ENCODE measurements at regions not wholly inside any gene's neighbourhood (a gene's known extent, or its start where the extent isn't known, plus 50 kb on each side); places are given as distances from the start of the nearest gene placed in this dataset.
"Not testable (repeated sequence)": the region's sequence is repeated elsewhere in the genome, so short reads cannot be mapped to it uniquely, and the experiment has no call there.

DNA sequence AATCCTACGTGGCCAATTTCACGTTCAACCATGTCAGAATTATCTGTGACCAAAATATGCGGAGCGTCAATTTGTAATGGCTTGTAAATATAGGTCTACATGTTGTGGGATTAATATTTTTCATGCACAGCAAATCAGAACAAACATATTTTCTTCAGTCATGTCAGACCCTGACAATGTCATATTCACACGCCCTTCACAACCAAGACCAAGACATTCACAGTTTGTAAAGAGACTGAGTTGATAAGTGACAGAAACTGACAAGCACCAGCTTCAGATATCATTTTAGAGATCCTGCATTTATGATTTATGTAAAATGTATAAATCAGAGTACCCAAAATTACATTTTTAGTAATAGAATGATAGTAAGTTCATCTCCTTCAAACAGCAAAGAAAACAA is 57.3 kb upstream of the NOVA1 start:
- DNase-seq: no peak

DNA sequence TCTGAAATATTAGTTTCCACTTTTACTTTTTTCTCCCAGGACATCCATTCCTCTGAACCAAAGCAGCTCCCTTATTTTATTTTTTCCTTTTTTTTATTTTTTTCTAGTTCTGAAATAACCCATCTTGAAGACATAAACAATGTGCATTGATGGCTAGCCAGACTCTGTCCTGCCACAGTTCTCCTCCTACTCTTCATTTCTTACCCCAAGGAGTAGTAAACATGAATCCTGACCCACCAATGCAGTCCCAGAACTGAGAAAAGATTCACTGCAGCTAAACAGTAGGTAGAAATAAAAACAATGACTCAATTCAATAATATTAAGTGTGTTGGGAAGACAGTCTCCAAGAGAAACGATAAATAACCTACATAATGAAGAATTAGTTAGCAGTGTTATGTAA is 65.7 kb upstream of the NOVA1 start:
- DNase-seq: no peak

DNA sequence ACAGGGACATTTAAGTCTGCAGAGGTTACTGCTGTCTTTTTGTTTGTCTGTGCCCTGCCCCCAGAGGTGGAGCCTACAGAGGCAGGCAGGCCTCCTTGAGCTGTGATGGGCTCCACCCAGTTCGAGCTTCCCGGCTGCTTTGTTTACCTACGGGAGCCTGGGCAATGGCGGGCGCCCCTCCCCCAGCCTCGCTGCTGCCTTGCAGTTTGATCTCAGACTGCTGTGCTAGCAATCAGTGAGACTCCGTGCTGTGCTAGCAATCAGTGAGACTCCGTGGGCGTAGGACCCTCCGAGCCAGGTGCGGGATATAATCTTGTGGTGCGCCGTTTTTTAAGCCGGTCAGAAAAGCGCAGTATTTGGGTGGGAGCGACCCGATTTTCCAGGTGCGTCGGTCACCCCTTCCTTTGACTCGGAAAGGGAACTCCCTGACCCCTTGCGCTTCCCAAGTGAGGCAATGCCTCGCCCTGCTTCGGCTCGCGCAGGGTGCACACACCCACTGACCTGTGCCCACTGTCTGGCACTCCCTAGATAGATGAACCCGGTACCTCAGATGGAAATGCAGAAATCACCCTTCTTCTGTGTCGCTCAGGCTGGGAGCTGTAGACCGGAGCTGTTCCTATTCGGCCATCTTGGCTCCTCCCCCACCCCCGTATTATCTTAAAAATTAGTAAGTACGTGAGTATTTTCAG is 81.0 kb upstream of the NOVA1 start:
- DNase-seq: not testable (repeated sequence)

- DNase-seq: no peak
These were observed 87.6 kb upstream of the NOVA1 start for GRCh38 chr14:26685401-26685800.

- no peak for DNase-seq
These were observed 89.5 kb upstream of the NOVA1 start for GRCh38 chr14:26687301-26687837.

DNA sequence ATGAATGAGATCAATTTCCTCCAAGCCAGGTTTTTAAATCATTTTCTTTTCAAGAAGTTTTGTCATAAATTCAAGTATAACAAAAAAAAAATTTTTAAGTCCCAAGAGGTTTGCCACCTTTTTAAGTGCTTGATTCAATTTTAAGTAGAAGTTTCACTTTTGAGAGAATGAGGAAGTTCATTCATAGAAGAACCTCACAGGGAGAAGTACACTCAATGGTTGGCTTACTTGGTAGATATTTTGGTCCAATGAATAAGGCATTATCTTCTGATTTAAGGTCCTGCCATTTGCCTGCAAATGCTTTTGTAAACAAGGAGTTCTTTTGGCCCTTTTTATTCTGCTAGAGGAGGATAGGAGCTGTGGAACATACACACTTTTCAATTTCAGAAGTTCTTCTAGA is 96.7 kb upstream of the NOVA1 start:
- DNase-seq: no peak

GRCh38 chr14:26702721-26703230 is 104.9 kb upstream of the NOVA1 start:
- no peak for DNase-seq

GRCh38 chr14:26703686-26704366 is 106.0 kb upstream of the NOVA1 start:
- DNase-seq: no peak

- no peak for DNase-seq
These were observed 109.4 kb upstream of the NOVA1 start for GRCh38 chr14:26707234-26707633.

- no peak for DNase-seq
These were observed 111.2 kb upstream of the NOVA1 start for GRCh38 chr14:26709019-26709418.

- no peak for DNase-seq
These were observed 121.7 kb upstream of the NOVA1 start for GRCh38 chr14:26719514-26719913.

GRCh38 chr14:26722258-26722657 is 124.4 kb upstream of the NOVA1 start:
- no peak for DNase-seq

- no peak for DNase-seq
These were observed 132.0 kb upstream of the NOVA1 start for GRCh38 chr14:26729851-26730250.

- DNase-seq: peak; percentile 54
These were observed 133.2 kb upstream of the NOVA1 start for GRCh38 chr14:26730929-26731618.

DNA sequence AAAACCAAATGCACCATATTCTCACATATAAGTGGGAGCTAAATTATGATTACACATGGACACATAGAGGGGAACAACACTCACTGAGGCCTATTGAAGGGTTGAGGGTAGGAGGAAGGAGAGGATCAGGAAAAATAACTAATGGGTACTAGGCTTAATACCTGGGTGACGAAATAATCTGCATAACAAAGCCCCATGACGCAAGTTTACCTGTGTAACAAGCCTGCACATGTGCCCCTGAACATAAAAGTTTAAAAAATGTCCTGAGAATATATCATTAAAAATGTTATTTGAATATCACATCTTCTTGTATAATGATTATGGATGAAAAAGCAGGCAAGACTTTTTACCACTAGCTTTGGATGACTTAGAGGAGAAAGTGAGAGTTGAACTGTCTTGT is 138.0 kb upstream of the NOVA1 start:
- DNase-seq: no peak

DNA sequence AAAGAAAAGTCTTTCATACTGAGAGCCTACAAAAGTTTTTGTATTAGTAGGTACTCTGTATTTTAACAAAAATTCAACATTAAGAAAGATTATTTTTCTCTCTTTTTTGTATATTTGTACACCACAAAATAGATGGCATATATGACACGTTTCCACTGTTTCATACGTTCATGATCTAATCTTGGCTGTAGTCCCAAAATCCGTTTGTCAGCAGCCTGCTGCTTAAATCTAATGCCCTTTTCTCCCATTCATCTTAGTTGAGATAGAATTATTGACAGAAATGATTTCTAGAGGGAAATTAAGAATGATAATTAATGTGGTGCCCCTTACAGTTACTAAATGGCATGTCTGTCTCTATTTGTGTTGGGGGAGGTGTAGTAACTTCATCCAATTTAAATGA is 140.7 kb upstream of the NOVA1 start:
- no peak for DNase-seq

DNA sequence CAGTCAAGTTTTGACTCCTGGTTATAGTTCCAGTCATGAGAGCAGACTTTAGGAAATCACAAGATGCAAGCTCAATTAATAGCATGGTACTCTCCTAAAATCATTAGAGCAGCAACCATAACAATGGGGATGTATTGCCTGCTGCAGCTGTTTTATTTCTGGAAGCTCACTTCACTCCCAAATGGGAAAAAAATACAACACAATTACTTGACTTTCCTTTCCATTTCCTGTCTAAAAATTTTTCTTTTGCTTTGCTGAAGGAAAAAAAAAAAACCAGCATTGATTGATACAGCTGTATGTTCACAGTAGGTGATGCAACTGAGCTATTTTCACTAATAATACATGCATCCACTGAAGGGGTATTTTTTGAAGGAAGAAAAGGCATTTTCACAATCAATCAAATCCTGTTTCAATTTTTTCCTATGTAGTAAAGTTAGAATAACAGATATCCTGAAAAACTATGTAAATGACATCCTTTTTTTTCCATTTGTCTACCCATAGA is 143.9 kb upstream of the NOVA1 start:
- no peak for DNase-seq

DNA sequence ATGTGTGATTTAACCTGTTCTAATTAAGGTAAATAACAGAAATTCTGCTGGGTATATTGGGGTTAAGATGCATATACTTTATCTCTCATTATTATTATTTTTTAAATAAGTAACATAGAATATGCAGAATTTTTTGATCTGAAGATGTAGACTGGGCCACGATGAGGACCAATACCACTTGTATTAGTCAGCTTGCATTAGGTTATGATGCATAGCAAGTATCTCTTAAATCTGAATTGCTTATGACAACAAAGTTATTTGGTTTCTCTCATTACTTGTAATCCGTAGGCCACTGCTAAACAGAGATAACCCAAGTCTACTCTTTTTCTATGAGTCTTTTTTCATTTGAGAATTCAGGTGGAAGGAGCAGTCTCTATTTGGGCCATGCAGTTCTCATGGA is 145.5 kb upstream of the NOVA1 start:
- DNase-seq: no peak

GRCh38 chr14:26744903-26745302 is 147.1 kb upstream of the NOVA1 start:
- no peak for DNase-seq

- DNase-seq: no peak
These were observed 163.7 kb upstream of the NOVA1 start for GRCh38 chr14:26761532-26761931.

DNA sequence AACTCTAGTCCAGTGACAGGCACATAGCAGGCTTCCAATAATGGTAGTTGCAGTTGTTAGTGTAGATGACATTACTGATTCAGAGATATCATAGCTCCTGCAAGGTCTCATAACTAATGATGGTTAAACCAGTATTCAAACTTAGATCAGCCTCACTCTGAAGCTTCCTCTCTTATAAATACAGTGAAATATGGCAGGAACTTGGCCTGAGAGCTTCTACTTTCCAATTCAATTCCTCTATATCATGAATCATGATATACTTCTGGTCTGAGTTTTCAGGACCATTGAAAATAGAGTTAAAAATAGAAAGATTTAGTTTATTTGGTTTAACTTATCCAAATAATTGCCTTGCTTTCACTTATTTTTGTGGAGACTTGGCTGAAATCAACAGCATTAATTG is 167.5 kb upstream of the NOVA1 start:
- DNase-seq: no peak

- peak; percentile 64 for DNase-seq
These were observed 168.1 kb upstream of the NOVA1 start for GRCh38 chr14:26765768-26766520.

- no peak for DNase-seq
These were observed 168.9 kb upstream of the NOVA1 start for GRCh38 chr14:26766726-26767125.
